NCI-H2196 treated with DMSO at 0.1 percent for 48 hours (cell line): ENCODE measurements at regions not wholly inside any gene's neighbourhood (a gene's known extent, or its start where the extent isn't known, plus 50 kb on each side); places are given as distances from the start of the nearest gene placed in this dataset.

Experiments
- DNase-seq: peaks from one replicate; lab custom pipeline; 2025; ENCODE audit not compliant: unreplicated experiment; lab: John Stamatoyannopoulos, UW

DNA sequence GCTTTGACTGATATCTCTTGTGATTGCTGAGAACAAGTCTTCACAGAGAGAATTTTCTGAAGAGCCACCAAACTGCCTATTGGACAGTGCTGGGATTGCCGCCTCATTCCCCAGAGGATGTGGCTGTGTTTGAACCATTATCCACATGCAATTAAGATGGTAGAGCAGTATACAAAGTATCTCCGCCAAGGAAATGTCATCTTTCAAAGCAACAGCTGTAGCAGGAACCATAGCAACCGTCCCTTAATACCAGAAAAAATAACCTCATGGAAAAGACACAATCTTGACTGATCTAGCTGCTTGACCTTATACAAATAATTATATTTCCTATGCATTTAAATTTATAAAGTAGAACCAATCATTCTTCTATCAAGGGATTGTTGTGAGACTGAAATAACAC lies 772.6 kb upstream of the FAM98A start:
- DNase-seq, result no peak

DNA sequence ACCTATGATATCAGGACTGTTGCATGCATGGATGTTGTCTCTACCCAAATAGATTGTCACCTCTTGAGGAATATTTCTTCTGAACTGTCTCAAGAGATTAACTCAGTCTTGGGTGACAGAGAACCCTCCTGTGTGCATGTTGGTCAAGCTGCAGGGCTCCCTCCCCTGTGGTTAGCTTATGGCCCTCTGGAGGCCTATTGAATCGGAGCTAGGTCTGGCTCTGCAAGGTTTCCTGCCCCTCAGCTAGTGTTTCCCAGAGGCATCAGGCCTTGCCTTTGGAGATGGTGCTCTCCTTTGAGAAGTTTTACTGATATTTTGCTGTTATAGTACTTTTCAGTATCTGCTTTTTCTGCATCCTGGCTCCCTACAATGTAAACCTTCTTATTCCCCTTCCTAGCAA lies 769.2 kb upstream of the FAM98A start:
- no peak for DNase-seq

DNA sequence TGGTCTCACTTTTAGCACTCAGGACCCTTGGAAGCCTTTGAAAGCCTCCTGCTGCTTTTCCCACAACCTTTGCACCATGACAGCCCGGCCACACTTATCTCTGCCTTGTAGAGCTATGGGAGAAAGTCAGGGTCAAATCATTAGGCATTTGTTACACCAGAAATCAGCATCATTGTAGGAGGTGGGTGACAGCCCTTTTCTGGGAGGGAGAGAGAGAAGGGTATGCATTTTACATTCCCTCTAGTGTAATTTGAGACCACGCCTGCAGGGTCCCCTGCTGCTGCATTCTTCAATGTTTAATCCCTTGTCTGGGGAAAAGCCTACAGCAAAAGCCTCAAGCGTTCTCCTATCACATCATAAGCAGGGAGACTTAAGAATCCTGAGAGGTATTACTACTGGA lies 766.8 kb upstream of the FAM98A start:
- no peak for DNase-seq

DNA sequence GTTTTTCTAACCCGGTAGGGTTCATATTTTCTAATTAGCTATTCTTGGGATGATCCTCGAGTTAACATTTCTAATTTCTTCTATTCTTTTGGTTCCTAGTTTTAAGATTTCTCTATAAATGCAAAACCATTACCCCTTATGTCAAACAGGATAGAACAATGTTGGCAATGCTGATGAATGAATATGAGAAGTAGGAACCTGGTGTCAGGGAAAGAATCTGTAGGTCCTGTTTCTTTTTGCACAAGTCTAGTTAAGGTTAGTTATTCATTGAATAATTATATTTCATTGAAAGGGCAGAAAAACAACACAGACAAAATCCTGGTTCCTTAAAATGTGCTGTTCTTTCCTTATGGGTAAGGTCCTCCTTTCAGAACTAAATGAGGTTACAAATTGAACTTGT lies 766.4 kb upstream of the FAM98A start:
- DNase-seq, result no peak

DNA sequence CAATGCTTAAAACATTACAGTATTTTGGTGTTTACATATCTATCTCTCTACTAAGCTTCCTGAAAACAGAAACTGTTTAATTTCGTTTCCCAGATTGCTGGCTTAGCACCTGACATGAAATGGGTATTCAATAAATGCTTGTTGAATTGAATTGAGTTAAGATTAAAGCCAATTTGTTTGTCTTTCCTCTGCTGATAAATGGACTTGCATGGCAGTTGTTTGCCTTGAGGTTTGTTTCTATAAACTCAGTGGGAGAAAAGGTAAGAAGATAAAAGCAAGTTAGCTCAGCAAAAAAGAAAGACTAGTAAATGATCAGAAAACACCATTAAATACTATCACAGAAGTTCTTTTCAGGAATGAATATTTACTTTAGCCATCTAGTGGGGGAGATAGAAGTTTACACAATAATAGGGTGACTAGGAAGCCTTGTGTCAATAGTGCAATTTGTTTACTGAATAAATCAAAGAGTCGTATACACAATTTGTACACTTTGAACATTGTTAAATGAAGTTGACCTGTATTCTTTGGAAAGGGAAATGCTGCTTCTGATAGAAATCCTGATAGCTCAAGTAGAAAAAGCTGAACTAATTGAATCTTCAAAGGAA lies 754.5 kb upstream of the FAM98A start:
- no peak for DNase-seq

DNA sequence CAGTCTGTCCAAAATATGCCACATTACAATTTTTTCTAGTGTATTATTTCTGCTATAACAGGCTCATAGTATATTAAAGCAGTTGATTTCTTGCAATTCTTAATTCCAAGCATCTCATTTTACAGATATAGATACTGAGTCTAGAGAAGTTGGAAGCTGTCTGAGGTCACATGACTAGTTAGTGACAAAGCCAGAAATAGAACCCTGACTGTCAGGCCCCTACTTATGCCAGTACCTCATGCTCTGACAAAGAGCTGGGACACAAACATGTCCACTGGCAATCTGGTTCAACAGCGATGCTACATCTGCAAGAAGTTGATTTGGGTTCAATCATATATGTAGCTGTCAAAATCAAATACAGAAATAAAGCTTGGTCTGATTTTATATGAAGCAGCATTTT lies 750.4 kb upstream of the FAM98A start:
- DNase-seq, result no peak

DNA sequence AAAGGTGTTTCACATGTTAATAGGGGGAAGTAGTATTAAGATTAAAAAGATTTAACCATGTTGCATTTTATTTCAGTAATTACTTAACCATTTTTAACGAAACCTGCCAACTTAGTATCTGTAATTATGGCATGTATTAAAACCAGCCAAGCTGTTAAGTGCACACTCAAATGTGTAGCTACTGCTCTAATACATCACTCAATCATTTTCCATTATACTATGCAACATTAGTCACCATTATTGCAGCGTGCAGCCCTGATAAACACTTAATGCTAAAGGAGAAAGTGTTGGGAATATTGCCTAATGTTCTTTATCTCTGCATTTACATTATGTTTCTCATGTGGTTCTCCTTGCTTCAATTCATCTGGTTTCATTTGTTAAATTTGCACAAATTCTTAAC lies 745.9 kb upstream of the FAM98A start:
- no peak for DNase-seq

DNA sequence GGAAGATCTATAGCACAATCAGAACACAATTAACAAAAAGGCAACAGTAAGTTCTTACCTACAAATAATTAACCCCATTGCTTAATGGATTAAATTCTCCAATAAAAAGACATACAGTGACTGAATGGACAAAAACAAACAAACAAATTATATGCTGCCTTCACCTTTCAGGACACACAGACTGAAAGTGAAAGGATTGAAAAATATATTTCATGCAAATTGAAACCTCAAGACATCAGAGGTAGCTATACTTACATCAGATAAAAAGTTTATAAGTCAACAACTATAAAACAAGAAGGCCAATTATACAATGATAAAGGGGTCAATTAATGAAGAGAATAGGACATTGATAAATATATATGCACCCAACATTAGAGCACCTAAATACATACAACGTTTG lies 741.2 kb upstream of the FAM98A start:
- DNase-seq, result no peak

DNA sequence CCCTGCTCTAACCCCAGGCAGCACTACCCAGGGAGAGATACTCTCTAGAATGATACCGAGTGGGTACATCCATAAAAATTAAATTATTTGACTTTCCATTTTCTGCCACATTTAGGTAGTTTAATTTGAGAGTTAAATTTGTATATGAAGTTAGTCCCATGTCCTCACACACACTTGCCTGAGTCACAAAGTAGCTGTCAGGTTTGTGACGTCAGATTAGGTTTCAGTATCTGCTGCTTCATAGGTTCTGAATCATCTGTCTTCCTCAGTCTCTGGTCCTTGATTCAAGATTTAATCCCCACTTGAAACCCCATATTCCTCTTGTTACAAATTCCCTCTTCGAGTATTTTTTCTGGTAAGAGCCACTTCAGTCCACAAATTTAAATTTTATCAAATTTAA lies 738.6 kb upstream of the FAM98A start:
- no peak for DNase-seq

DNA sequence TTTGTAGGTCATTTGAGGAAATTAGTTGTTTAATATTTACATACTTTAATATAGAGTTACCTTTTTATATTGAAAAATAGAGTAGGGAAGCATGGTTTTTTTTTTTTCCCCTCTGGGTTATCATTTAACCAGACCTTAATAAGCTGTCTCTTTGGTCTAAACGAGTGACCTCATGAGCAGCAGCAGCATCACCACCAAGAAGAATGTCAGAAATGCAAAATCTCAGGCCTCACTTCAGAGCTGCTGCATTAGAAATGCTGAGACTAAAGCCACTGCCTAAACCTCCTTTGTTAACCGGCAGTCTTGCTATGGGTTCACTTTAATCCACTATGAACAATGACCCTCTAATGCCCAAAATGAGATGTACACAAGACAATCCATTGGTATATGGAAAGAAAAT lies 733.7 kb upstream of the FAM98A start:
- no peak for DNase-seq

DNA sequence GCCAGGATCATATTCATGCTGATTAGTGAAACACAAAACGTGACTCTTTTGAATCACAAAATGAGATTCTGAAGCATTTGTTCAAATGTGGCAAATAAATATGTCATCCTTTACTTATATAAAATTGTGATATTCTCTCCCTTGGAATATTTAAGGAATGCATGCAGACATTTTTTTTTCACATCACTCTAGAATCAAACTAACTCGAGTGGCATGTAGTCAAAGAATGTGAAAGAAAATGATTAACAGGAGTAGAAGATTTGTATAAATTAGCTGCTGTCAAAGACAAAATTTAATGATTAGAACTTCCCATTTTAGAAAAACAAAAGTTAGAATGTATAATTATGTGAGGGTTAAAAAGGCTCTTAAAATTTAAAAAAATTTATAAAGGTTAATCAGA lies 721.0 kb upstream of the FAM98A start:
- DNase-seq, result no peak

DNA sequence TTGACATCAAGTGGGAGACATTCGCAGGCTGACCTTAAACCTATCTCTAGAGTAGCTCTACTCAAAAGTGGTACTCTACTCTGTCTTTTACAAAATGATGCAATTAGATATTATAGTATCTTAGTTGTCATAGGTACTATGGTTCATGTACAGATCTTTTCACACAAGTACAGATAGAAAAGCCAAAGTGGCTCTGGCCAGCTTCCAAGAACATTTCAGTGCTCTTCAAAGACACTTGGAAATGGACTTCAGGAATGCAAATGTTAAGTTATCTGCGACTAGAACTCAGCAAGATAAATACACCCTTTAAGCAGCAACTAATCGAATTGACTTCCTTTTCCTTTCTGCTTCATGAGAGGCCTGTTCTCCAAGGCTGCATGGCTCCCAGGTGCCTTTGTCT lies 718.7 kb upstream of the FAM98A start:
- DNase-seq, result no peak

DNA sequence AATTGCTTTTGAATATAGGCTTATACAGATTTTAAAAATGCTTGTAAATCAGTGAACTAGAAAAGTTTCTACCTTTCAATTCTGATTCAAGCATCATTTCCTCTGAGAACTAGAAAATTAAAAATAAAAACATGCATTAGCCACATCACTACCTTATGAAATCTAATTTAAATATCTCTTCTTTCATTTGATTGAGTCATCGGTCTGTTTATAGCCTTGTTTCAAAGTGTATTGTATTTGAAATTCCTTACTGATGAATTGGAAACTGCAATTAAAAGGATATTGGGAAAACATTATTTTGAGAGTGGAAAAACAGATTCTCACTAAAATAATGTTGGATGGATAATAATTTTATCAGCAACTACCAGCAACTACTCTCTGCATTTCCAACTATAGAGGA lies 717.7 kb upstream of the FAM98A start:
- DNase-seq, result no peak

DNA sequence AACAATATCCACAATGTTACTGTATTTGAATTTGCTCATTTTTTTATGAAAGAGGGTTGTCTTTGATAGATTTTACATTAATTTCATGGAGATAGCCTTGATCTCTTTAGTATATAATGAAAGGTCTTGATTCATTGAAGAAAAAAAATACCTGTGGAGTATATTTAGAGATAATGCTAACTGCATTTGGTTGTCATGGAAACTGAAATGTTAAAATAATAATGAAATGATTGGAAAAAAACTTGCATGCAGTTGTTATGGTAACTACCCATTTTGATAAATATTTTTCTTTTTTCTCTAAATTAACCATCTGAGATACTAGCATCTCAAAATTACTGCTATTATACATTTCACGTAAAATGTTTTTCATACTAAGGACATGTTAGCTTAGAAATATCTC lies 712.7 kb upstream of the FAM98A start:
- no peak for DNase-seq

DNA sequence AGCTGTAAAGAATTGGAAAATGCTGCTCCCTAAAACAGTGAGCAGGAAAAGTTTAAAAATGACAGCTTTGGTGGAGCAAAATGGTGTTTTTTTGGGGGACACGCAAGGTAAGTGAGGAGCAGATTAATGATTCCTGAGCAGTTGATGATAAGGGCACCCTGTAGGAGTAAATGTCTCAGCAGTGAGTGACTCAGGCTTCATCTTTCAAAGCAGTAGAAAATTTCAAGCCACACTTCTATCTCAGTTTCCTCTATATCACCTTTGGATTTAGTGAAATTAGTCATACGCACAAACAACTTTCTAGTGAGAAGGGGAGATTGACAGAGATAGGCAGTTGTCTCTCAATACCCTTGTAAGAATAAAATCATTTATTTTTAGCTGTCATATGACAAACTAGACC lies 709.0 kb upstream of the FAM98A start:
- no peak for DNase-seq

DNA sequence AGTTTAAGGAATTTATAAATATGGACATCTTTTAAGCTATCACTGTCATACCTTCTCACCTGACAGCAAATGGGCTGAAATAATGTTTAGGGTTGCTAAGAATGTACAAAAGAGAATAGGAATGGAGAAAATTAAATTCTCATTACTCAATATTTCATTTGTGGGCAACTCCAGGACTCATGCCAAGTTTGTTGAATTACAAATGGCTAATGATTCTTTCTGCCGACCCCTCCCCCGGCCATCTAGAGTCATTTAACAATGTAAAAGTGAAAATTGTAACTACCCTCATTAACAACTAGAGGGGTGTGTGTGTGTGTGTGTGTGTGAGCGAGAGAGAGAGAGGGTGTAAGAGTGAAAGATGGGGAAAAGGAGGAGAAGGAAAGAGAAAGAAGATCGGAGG lies 708.5 kb upstream of the FAM98A start:
- no peak for DNase-seq

DNA sequence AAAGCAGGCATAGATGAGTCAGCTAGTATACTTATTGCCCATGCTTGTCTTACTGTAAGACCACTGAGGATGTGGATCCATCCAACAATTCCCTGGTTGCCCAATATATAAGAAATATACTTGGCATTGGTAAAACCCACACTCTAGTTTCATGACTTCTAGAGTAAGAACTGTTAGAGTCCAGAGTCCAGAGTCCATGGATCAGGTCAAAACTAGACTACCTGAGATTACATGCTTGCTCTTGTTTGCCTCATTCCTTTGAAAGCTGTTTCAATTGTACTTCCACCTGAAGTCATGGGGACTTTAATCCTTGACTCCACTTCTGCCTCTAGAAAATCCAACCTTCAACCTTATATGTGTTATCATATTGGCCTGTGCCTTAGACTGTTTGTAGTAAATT lies 707.6 kb upstream of the FAM98A start:
- DNase-seq, result no peak

DNA sequence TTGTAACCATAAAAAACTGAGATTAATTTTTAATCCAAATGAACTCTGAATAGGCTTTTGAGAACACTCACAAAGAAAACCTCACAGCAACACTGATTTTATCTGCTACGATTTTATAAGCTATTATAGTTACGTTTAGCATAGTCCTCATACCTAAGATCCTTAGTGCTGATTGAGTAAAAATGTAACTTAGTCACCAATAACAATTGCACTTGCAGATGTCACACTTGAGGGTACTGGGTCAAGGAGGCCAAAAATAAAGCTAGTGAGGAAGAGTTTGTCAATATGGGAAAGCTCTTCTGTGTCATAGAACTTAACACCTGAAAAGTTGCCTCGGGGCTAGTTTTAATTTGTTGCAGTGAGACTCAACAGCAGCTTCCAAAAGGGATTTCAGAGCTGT lies 706.5 kb upstream of the FAM98A start:
- DNase-seq, result no peak

DNA sequence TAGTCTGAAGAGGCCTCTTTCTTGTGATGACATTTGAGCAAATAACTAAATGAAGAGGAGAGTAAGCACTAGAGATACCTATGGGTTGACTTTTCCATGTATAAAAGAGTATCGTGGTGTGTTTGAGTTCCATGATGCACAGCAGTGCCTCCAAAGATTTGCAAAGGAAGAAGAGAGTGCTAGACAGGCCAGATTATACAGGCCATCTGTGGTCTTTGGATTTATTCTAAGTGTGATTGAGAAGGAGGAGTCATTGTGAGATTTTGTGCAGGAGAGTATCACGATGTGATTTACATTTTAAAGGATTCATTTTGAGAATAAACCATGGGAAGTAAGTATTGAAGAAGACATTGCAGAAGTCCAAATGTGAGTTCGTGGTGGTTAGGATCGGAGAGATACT lies 695.9 kb upstream of the FAM98A start:
- no peak for DNase-seq

DNA sequence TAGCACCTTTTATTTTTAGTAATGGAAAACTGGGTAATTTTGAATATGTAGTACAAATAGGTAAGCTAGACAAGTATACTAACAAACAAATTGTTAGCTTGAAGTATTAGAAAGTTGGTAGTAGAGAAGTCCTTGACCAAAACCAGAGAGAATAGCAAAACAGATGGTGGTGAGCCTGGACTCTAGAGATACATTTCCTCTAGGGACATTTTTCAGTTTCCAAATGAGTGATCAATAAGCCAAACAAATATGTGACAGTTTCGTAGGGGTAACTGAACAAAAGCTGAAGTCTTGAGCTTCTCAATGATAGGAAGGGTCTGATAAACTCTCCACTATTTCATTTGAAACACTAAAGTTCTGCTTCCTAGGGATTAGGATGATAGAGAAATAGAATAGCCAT lies 692.0 kb upstream of the FAM98A start:
- DNase-seq, result no peak

DNA sequence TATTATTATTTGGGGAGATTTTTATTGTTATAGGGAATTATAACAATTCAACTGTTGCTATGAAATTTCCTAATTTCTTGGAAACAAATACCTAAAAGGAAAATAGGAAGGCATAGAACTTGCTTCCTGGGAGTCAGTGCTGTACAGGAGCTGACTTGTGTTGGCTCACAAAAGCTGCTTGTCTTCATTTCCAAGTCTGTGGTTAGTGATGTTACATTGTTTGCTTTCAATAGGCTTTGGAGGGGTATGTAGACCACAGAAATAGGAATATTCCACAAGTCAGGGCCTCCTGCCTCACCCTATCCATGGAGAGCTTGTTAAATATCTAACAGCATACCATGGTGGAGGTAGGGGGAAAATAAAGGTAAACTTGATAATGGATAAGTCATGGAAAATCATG lies 688.9 kb upstream of the FAM98A start:
- DNase-seq, result no peak

DNA sequence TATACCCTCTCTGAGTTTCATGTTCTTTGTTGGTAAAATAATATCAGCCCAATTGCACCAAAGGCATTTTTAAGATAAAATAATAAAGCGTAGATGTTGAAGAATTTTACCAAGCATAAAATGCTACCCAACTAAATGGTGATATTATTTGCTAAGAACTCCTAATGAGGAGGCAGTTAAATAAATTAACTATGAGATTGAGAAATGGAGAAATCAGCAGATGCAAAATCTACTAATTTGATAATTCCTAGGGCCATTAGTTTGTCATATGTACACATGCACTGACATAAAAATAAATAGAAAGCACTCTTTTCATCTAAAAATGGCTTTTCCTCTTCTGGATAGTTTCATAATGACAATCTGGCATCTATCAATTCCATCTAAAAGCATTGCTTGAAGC lies 681.5 kb upstream of the FAM98A start:
- no peak for DNase-seq

DNA sequence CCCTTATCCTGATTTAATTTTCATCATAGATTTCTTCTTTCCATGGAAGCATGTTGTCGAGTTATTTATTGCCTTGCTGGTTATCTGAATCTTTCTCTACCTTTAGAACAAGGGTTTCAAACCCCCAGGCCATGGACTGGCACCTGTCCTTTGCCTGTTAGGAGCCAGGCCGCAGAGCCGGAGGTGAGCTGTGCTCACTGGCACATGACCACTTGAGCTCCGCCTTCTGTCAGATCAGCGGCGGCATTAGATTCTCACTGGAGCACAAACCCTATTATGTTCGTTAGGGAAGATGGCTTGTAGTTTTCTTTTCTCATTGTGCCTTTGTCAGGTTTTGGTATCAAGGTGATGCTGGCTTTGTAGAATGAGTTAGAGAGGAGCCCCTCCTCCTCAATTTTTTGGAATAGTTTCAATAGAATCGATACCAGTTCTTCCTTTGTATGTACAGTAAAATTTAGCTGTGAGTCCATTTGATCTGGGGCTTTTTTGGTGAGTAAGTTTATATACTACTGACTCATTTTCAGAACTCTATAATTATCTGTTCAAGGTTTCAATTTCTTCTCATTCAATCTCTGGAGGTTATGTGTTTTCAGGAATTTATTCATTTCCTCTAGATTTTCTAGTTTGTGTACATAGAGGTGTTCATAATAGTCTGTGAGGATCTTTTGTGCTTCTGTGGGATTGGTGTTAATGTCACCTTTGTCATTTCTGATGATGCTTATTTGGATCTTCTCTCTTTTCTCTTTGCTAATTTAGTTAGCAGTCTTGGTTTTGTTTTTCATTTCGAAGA lies 668.0 kb upstream of the FAM98A start:
- DNase-seq, result no peak
